A673 (cell line): ENCODE measurements at regions not wholly inside any gene's neighbourhood (a gene's known extent, or its start where the extent isn't known, plus 50 kb on each side); places are given as distances from the start of the nearest gene placed in this dataset.

Source experiments
- BruUV-seq: library from RNA; stranded (reverse); fragments of 400-500 nt; replicated peaks from 2 replicates; lab custom pipeline; 2021; lab: Mats Ljungman, UMichigan
- CTCF ChIA-PET: fragments of 300-600 bp; sonication (Branson Sonifier 250); formaldehyde crosslinking; loops from one replicate; lab custom pipeline; 2022; ENCODE audit warnings: antibody characterized with exemption; lab: Charles Lee
- POLR2A ChIA-PET: fragments of 300-600 bp; sonication (Branson Sonifier 250); formaldehyde crosslinking; loops from one replicate; lab custom pipeline; 2022; ENCODE audit warnings: antibody characterized with exemption; ENCODE audit not compliant: low non-redundant PET; lab: Charles Lee
- DNase-seq: peaks from one replicate; pipeline ENCODE4 v3.0.0-alpha.2; 2015; ENCODE audit warnings: low spot score
- H3K27ac ChIP-seq: fragments of 200-600 bp; sonication (generic); 2 replicates; pipeline ENCODE4 v1.5.1; 2016; ENCODE audit warnings: mixed run types, low read depth, mild to moderate bottlenecking, mixed read lengths, antibody characterized with exemption, low read length; ENCODE audit not compliant: poor library complexity, severe bottlenecking
- H3K27me3 ChIP-seq: fragments of 200-600 bp; sonication (generic); replicated peaks from 2 replicates; pipeline ENCODE4 v1.6.1; 2017; ENCODE audit warnings: mixed run types, low read depth, mild to moderate bottlenecking, mixed read lengths, antibody characterized with exemption, low read length; ENCODE audit not compliant: insufficient read depth, poor library complexity
- H3K36me3 ChIP-seq: fragments of 200-600 bp; sonication (generic); 2 replicates; pipeline ENCODE4 v1.6.1; 2016; ENCODE audit warnings: mixed run types, mild to moderate bottlenecking, mixed read lengths, antibody characterized with exemption, low read length; ENCODE audit not compliant: insufficient read depth, poor library complexity, severe bottlenecking
- H3K4me1 ChIP-seq: fragments of 200-600 bp; sonication (generic); 2 replicates; pipeline ENCODE4 v1.6.1; 2017; ENCODE audit warnings: mixed run types, mild to moderate bottlenecking, mixed read lengths, antibody characterized with exemption, low read length; ENCODE audit not compliant: insufficient read depth, poor library complexity, severe bottlenecking
- H3K4me3 ChIP-seq: fragments of 200-600 bp; sonication (generic); 2 replicates; pipeline ENCODE4 v1.5.1; 2016; ENCODE audit warnings: low read depth, mixed run types, mild to moderate bottlenecking, mixed read lengths, low read length; ENCODE audit not compliant: poor library complexity, severe bottlenecking
- H3K9me3 ChIP-seq: fragments of 200-600 bp; sonication (generic); 2 replicates; pipeline ENCODE4 v1.6.1; 2016; ENCODE audit warnings: mixed run types, low read depth, mild to moderate bottlenecking, mixed read lengths, antibody characterized with exemption, low read length; ENCODE audit not compliant: poor library complexity, severe bottlenecking
- EZH2 ChIP-seq: fragments of 200-600 bp; sonication (generic); IDR thresholded peaks from 2 replicates; pipeline ENCODE4 v1.6.1; 2017; ENCODE audit warnings: borderline replicate concordance, low read depth, mild to moderate bottlenecking, mixed read lengths, antibody characterized with exemption, low read length; ENCODE audit not compliant: poor library complexity, severe bottlenecking
- intact Hi-C: fragments of 100-400 bp; cut with micrococcal nuclease; formaldehyde crosslinking; loops from one replicate; pipeline ENCODE4 v1.10.0; 2022; ENCODE audit not compliant: unreplicated experiment
- TF ChIP-seq, protein P1 (sequence below): fragments of 300-800, 200-600 bp; sonication (generic); conservative IDR thresholded peaks from 2 replicates; pipeline ENCODE4 v1.5.1; 2017; ENCODE audit warnings: low read depth, mild to moderate bottlenecking, antibody characterized with exemption, low read length, moderate library complexity, mixed read lengths

DNA sequence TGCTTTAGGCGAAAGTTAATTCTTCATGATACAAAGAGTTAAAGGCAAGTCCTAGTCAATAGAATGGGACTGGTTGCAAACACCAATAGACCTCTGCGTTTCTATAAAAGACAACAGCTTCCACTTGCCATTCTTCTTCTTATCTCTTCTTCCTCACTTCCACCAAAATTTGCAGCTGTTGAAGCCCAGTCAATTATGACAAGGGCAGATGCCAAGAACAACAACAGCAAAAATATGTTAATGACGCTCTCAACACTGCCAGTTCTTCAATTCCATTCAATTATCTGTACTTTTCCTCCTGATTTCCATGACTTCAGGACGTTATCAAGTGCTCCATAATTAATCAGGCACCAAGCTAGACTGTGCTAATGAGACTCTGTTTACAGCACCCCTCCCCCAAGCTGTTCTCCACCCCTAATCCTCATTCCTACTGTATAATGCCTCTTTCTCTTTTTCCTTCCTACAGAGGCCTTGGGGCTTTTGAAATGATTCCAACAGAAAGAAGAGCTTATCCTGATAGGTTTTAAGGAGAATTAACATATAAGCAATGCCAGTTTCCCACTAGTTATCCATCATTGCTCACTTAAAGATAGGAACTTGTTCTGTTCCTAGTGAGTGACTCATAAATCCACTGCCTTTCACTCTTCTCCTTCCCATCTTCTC, 1160.5 kb downstream of the IGSF11 start:
- no peaks in the 10 kb centered on the region for H3K9me3 ChIP-seq
- TF ChIP-seq EZH2, result no peak
- ChIA-PET POLR2A (no interaction called here), CTCF (no interaction called here)
- intact Hi-C loops, result no loop called here
- no peak overlapping the region for H3K27ac ChIP-seq
- H3K36me3 ChIP-seq, result no peaks in the 10 kb centered on the region
- H3K27me3 ChIP-seq, result no peaks in the 10 kb centered on the region
- BruUV-seq, result no TSS peak
- DNase-seq, result peak; percentile 29
- peaks cover 14% of the 10 kb centered on the region for H3K4me1 ChIP-seq
- H3K4me3 ChIP-seq, result no peak overlapping the region

DNA sequence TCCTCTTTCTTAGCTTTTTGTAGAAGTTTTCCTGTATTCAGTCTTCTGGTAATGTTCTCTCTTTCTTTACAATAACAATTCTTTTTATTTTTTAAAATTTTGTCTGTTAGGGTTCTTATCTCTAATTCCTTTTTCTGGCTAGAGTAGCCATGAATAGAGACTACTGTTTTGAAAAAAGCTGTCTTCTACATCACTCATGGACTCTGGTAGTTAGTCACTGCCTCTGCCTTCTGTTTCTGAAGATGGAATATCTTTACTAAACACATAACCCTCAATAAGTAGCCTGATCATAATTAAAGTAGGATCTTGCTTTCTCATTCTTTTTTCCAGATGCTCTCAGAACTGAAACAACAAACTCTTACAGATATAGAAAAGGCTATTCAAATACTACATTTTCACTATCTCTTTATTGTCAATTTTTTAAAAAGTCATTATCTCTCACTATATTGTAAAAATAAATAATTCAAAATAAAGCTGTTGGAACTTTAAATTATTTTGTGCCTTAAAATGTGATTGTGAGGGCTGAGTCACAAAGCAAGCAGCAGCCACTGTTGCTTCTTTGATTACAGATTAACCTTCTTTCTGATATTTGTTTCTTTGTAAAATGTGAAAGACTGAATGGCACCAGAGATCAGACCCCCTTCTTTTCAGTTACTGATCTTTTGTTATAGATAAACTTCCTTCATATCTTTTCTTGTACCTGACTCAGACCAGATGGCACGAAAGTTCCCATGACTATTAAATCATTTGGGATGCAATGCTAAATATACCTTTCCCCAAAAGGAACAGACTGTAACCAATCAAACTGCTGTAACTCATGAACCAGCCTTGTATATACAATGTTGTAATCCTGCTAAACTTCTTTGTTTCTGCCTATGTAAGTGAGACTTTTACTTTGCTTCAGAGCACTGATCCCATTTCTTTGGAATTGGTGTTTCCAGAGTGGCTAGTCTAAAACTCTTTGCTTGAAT, 1159.5 kb downstream of the IGSF11 start:
- Histone ChIP-seq H3K4me3 (no peak overlapping the region), H3K27me3 (no peaks in the 10 kb centered on the region), H3K36me3 (no peaks in the 10 kb centered on the region), H3K4me1 (peaks cover 14% of the 10 kb centered on the region), H3K9me3 (no peaks in the 10 kb centered on the region), H3K27ac (no peak overlapping the region)
- intact Hi-C loops, result no loop called here
- ChIA-PET CTCF (no interaction called here), POLR2A (no interaction called here)
- BruUV-seq, result no TSS peak
- DNase-seq, result no peak
- TF ChIP-seq, protein P1, sequence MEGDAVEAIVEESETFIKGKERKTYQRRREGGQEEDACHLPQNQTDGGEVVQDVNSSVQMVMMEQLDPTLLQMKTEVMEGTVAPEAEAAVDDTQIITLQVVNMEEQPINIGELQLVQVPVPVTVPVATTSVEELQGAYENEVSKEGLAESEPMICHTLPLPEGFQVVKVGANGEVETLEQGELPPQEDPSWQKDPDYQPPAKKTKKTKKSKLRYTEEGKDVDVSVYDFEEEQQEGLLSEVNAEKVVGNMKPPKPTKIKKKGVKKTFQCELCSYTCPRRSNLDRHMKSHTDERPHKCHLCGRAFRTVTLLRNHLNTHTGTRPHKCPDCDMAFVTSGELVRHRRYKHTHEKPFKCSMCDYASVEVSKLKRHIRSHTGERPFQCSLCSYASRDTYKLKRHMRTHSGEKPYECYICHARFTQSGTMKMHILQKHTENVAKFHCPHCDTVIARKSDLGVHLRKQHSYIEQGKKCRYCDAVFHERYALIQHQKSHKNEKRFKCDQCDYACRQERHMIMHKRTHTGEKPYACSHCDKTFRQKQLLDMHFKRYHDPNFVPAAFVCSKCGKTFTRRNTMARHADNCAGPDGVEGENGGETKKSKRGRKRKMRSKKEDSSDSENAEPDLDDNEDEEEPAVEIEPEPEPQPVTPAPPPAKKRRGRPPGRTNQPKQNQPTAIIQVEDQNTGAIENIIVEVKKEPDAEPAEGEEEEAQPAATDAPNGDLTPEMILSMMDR, result no peak
- TF ChIP-seq EZH2, result no peak

DNA sequence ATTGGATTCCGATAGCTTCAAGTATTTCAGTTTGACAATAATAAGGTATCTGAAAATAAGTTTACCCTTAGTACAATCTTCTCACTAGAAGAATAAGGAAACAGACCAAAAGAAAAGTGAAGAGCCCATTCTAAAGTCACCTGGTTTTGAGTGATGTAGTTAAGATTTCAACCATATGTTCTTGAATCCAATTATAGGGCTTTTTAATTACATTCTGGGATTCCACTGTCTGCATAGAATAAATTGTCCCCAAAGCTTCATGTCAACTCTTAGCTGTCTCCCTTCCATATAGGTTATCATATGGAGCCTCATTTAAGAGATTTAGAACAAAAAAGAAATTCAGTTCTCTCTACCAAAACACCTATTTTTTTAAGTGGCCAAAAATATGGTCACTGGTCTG, 1158.8 kb downstream of the IGSF11 start:
- no peak overlapping the region for H3K27ac ChIP-seq
- intact Hi-C loops, result no loop called here

More for the DNA sequence above, 1158.8 kb downstream of the IGSF11 start:
- ChIA-PET POLR2A (no interaction called here), CTCF (no interaction called here)
- H3K4me3 ChIP-seq, result no peak overlapping the region
- no peak for DNase-seq
- no peaks in the 10 kb centered on the region for H3K9me3 ChIP-seq
- H3K36me3 ChIP-seq, result no peaks in the 10 kb centered on the region
- H3K4me1 ChIP-seq, result peaks cover 14% of the 10 kb centered on the region
- TF ChIP-seq EZH2, result no peak
- TF ChIP-seq, protein P1, result no peak
- no TSS peak for BruUV-seq
- H3K27me3 ChIP-seq, result no peaks in the 10 kb centered on the region
